ENCODE measurements at regions not wholly inside any gene's neighbourhood (a gene's known extent, or its start where the extent isn't known, plus 50 kb on each side); places are given as distances from the start of the nearest gene placed in this dataset.

- TF ChIP-seq, protein P1, sequence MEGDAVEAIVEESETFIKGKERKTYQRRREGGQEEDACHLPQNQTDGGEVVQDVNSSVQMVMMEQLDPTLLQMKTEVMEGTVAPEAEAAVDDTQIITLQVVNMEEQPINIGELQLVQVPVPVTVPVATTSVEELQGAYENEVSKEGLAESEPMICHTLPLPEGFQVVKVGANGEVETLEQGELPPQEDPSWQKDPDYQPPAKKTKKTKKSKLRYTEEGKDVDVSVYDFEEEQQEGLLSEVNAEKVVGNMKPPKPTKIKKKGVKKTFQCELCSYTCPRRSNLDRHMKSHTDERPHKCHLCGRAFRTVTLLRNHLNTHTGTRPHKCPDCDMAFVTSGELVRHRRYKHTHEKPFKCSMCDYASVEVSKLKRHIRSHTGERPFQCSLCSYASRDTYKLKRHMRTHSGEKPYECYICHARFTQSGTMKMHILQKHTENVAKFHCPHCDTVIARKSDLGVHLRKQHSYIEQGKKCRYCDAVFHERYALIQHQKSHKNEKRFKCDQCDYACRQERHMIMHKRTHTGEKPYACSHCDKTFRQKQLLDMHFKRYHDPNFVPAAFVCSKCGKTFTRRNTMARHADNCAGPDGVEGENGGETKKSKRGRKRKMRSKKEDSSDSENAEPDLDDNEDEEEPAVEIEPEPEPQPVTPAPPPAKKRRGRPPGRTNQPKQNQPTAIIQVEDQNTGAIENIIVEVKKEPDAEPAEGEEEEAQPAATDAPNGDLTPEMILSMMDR (IDR thresholded peaks at IDR 0.05) = no peak
- TF ChIP-seq POLR2A (IDR thresholded peaks at IDR 0.05) = no peak
Measured at GRCh38 chr2:158742536-158742935, 52.6 kb upstream of the DAPL1 start.
